Heart left ventricle (tissue), 13 donors: ENCODE measurements at regions not wholly inside any gene's neighbourhood (a gene's known extent, or its start where the extent isn't known, plus 50 kb on each side); places are given as distances from the start of the nearest gene placed in this dataset.
"Not testable (repeated sequence)": the region's sequence is repeated elsewhere in the genome, so short reads cannot be mapped to it uniquely, and the experiment has no call there.

Experiments
- CTCF ChIP-seq, 12 donors: fragments of 200-600 bp; sonication (generic) in 4 of 12; IDR thresholded peaks; one replicate each; pipeline versions ENCODE4 v1.5.0 to v1.8.0; 2018 to 2022; ENCODE audit warnings: antibody characterized with exemption in 12 of 12, mild to moderate bottlenecking in 5 of 12
- POLR2A ChIP-seq, 2 donors: fragments of 450-650 bp; IDR thresholded peaks; one replicate each; pipeline ENCODE4 v1.6.1; 2017; ENCODE audit warnings: antibody characterized with exemption in 2 of 2, mild to moderate bottlenecking in 2 of 2, moderate library complexity in 2 of 2
- donor health status: ischemic (EF 13 %, LVEDD 7.1; RV severe dilation, severe dysfunction).
- donor health status: DM: no; HTN: yes; CAD: no.
- donor health status: DM: no; HTN: no; CAD: no.
- donor health status: ischemic (EF 25% LVEDD 6.9; RV normal size, moderate dysfunction).
- donor health status: ischemic (EF 25% LVEDD 5.7; RV mildly dilated, moderate dysfunction).
- donor health status: ischemic (EF 35%, LVEDD 5.7; RV mildly dilated, moderate dysfunction).
- donor health status: nonischemic (EF 11% LVEDD 7.7; RV severe dilation, severe dysfunction).
- donor health status: DM: yes; HTN: yes; CAD: no.
- donor health status: PGD.
- donor health status: ischemic (EF 29% LVEDD 5.4; RV normal size, mild dysfunction).
- donor health status: nonischemic (EF 23%, LVEDD 6.1; RV moderate dilation, normal function).

GRCh38 chr13:18895411-18895810, 286.2 kb downstream of the TUBA3C start:
- TF ChIP-seq POLR2A, CTCF (IDR thresholded peaks at IDR 0.05): not testable (repeated sequence)
